Osteocyte (in vitro differentiated cells): ENCODE measurements at regions not wholly inside any gene's neighbourhood (a gene's known extent, or its start where the extent isn't known, plus 50 kb on each side); places are given as distances from the start of the nearest gene placed in this dataset.
"Not testable (repeated sequence)": the region's sequence is repeated elsewhere in the genome, so short reads cannot be mapped to it uniquely, and the experiment has no call there.

Experiments
- DNase-seq: peaks from one replicate; pipeline ENCODE4 v3.0.0; 2021; ENCODE audit warnings: mixed read lengths; ENCODE audit not compliant: unreplicated experiment; ENCODE audit errors: extremely low spot score
- H3K27ac Mint-ChIP-seq: one replicate; pipeline ENCODE4 v1.8.0; 2021; ENCODE audit warnings: mild to moderate bottlenecking, mixed read lengths; ENCODE audit not compliant: unreplicated experiment
- H3K27me3 Mint-ChIP-seq: one replicate; pipeline ENCODE4 v1.8.0; 2021; ENCODE audit warnings: mixed read lengths; ENCODE audit not compliant: unreplicated experiment
- H3K36me3 Mint-ChIP-seq: one replicate; pipeline ENCODE4 v1.8.0; 2021; ENCODE audit warnings: mixed read lengths; ENCODE audit not compliant: unreplicated experiment
- H3K4me1 Mint-ChIP-seq: one replicate; pipeline ENCODE4 v1.8.0; 2021; ENCODE audit warnings: mixed read lengths; ENCODE audit not compliant: unreplicated experiment
- H3K4me3 Mint-ChIP-seq: one replicate; pipeline ENCODE4 v1.8.0; 2021; ENCODE audit warnings: mild to moderate bottlenecking, moderate library complexity, mixed read lengths; ENCODE audit not compliant: unreplicated experiment
- H3K9me3 Mint-ChIP-seq: one replicate; pipeline ENCODE4 v1.8.0; 2021; ENCODE audit warnings: mixed read lengths; ENCODE audit not compliant: unreplicated experiment
- CTCF ChIP-seq: fragments of 200-600 bp; sonication (generic); IDR thresholded peaks from 2 replicates; pipeline ENCODE4 v1.5.0; 2021; ENCODE audit warnings: antibody characterized with exemption, mild to moderate bottlenecking, moderate library complexity

GRCh38 chrX:106263817-106264216 is 95.7 kb downstream of the PWWP3B start:
- no peaks in the 10 kb centered on the region for H3K4me1 Mint-ChIP-seq
- H3K36me3 Mint-ChIP-seq = no peaks in the 10 kb centered on the region
- DNase-seq = no peak
- peaks cover 22% of the 10 kb centered on the region for H3K9me3 Mint-ChIP-seq
- H3K27ac Mint-ChIP-seq = no peak overlapping the region
- TF ChIP-seq CTCF = no peak
- H3K27me3 Mint-ChIP-seq = no peaks in the 10 kb centered on the region
- no peak overlapping the region for H3K4me3 Mint-ChIP-seq

GRCh38 chrX:106273947-106274587 is 106.0 kb downstream of the PWWP3B start:
- H3K4me1 Mint-ChIP-seq, H3K9me3 Mint-ChIP-seq, H3K4me3 Mint-ChIP-seq, H3K27ac Mint-ChIP-seq, H3K27me3 Mint-ChIP-seq, H3K36me3 Mint-ChIP-seq, DNase-seq: not testable (repeated sequence)

GRCh38 chrX:106275172-106275571 is 107.1 kb downstream of the PWWP3B start:
- H3K9me3 Mint-ChIP-seq, H3K4me1 Mint-ChIP-seq, H3K27me3 Mint-ChIP-seq, DNase-seq, H3K27ac Mint-ChIP-seq, H3K4me3 Mint-ChIP-seq, H3K36me3 Mint-ChIP-seq: not testable (repeated sequence)

DNA sequence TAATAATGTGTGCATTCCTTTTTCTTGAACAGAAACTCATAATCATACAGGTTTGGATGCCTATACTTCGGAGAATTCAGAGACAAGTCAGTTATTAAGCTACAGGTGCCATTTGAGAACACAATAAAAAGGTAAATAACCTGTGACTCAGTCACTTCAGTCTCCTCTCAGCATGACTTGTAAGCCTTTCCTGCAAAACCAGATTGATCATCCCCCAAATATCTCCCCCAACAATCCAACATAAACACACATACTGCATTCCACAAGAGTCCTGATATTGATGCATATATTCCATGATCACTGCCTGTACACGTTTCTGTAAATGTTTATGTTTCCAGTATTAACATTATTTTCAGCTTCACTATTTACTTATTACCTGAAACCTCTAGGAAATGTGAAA is 110.8 kb downstream of the PWWP3B start:
- H3K9me3 Mint-ChIP-seq = peaks cover 4% of the 10 kb centered on the region
- no peaks in the 10 kb centered on the region for H3K27me3 Mint-ChIP-seq
- no peak overlapping the region for H3K4me3 Mint-ChIP-seq
- no peak for TF ChIP-seq CTCF
- H3K27ac Mint-ChIP-seq = no peak overlapping the region
- H3K36me3 Mint-ChIP-seq = no peaks in the 10 kb centered on the region
- H3K4me1 Mint-ChIP-seq = no peaks in the 10 kb centered on the region
- no peak for DNase-seq

DNA sequence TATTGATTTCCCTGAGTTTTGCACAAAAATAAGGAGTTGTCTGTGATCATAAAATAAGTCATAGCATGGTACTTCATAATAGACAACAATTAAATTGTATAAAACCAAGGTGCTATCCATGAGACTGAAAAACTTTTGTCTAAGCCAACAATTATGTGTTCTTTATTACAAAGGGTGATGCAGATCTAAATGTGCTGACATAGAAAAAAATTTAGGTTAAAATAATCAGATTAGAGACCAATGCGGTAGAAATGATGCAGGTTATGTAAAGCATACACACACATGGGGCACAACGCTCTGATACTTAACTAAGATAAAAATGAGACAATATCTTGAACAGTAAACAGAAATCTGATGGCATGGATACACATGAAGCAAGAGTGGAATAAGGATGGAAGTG is 113.3 kb downstream of the PWWP3B start:
- H3K9me3 Mint-ChIP-seq = peaks cover 4% of the 10 kb centered on the region

DNA sequence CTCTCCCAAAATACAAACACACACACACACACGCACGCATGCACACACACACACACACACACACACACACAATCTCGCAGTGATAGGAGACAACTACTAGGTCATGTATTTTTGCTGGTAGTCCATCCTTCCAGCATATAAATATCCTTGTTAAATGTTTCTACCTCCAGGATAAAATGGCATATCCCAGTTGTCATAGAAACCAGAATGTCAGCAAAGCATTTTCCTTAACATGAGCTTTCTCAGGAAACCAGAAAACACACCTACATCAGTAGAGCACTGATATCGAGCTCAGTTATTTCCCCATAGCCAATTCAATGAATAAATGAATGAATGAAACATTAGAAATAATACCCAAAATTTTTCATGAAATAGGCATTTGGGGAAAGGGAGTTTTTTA is 115.7 kb downstream of the PWWP3B start:
- no peak for DNase-seq
- no peak overlapping the region for H3K4me3 Mint-ChIP-seq
- TF ChIP-seq CTCF = no peak
- H3K27me3 Mint-ChIP-seq = no peaks in the 10 kb centered on the region
- no peaks in the 10 kb centered on the region for H3K36me3 Mint-ChIP-seq
- peaks cover 9% of the 10 kb centered on the region for H3K9me3 Mint-ChIP-seq
- no peak overlapping the region for H3K27ac Mint-ChIP-seq
- H3K4me1 Mint-ChIP-seq = no peaks in the 10 kb centered on the region

More for the DNA sequence above, 113.3 kb downstream of the PWWP3B start:
- H3K27me3 Mint-ChIP-seq = no peaks in the 10 kb centered on the region
- no peak for TF ChIP-seq CTCF
- no peak for DNase-seq
- H3K4me3 Mint-ChIP-seq = no peak overlapping the region
- no peaks in the 10 kb centered on the region for H3K4me1 Mint-ChIP-seq
- no peaks in the 10 kb centered on the region for H3K36me3 Mint-ChIP-seq
- no peak overlapping the region for H3K27ac Mint-ChIP-seq
